HepG2 (cell line): ENCODE measurements at regions not wholly inside any gene's neighbourhood (a gene's known extent, or its start where the extent isn't known, plus 50 kb on each side); places are given as distances from the start of the nearest gene placed in this dataset.

Experiments
- ATAC-seq: fragments of 200-7000 bp; cut with Tn5 transposase; 3 replicates; pipeline ENCODE4 v1.9.1; 2020; ENCODE audit warnings: mild to moderate bottlenecking, moderate library complexity
- BruUV-seq: library from RNA; stranded (reverse); fragments of 400-500 nt; replicated peaks from 2 replicates; lab custom pipeline; 2021; lab: Mats Ljungman, UMichigan
- CTCF ChIA-PET: fragments of 300-600 bp; formaldehyde crosslinking; extraction: SDS; loops from one replicate; lab custom pipeline; 2021; ENCODE audit warnings: low total read pairs, inconsistent platforms, low intra/inter-chr PET ratio; lab: Yijun Ruan, JAX
- POLR2A ChIA-PET: fragments of 350-600 bp; sonication (Branson Sonifier 250); formaldehyde crosslinking; loops from one replicate; lab custom pipeline; 2020; ENCODE audit warnings: antibody characterized with exemption, inconsistent platforms; lab: Yijun Ruan, JAX
- DNase-seq: peaks from one replicate; pipeline ENCODE4 v3.0.0-alpha.2; 2015; ENCODE audit warnings: low spot score
- FAIRE-seq: peaks from 3 replicates; lab custom pipeline; 2011; peaks lifted over from hg19 to GRCh38; lab: Jason Lieb, UNC
- H2AFZ ChIP-seq: one replicate; pipeline ENCODE4 v1.6.1; 2011; ENCODE audit warnings: low read length, inconsistent platforms
- H3K27ac ChIP-seq: fragments of 300-600 bp; 3 replicates; pipeline ENCODE4 v1.8.0; 2011; ENCODE audit warnings: mixed run types, mild to moderate bottlenecking, mixed read lengths, low read length, inconsistent platforms; ENCODE audit not compliant: insufficient read depth; ENCODE audit errors: extremely low read length
- H3K27me3 ChIP-seq, 2 experiments: fragments of 200-600 bp in 1 of 2; 2 replicates in 1 of 2; 3 replicates in 1 of 2; pipeline versions ENCODE4 v1.6.0 to v1.8.0; 2011; ENCODE audit warnings: low read length in 2 of 2, mild to moderate bottlenecking in 2 of 2, moderate library complexity in 2 of 2, inconsistent platforms in 1 of 2; ENCODE audit not compliant: insufficient read depth in 2 of 2, control insufficient read depth in 1 of 2
- H3K36me3 ChIP-seq, 2 experiments: fragments of 200-600 bp in 1 of 2; replicated peaks in 1 of 2; 2 replicates in 1 of 2; 3 replicates in 1 of 2; pipeline versions ENCODE4 v1.5.1 to v1.8.0; 2011; ENCODE audit warnings: low read length in 2 of 2, inconsistent platforms in 1 of 2; ENCODE audit not compliant: insufficient read depth in 2 of 2, control insufficient read depth in 1 of 2
- H3K4me1 ChIP-seq: 2 replicates; pipeline ENCODE4 v1.5.1; 2012; ENCODE audit warnings: low read length, inconsistent platforms; ENCODE audit not compliant: insufficient read depth
- H3K4me2 ChIP-seq: 2 replicates; pipeline ENCODE4 v1.6.0; 2011; ENCODE audit warnings: low read depth, low read length, inconsistent platforms
- H3K4me3 ChIP-seq, 3 experiments: fragments of 200-600 bp in 1 of 3; sonication (generic), shearing (Covaris generic) in 1 of 3; replicated peaks in 1 of 3; 2 replicates each; pipeline ENCODE4 v1.5.1; 2011 to 2016; ENCODE audit warnings: low read length in 3 of 3, inconsistent platforms in 2 of 3, low read depth in 2 of 3, mild to moderate bottlenecking in 2 of 3, control low read depth in 1 of 3, mixed read lengths in 1 of 3; ENCODE audit not compliant: insufficient read depth in 1 of 3
- H3K79me2 ChIP-seq: one replicate; pipeline ENCODE4 v1.6.1; 2011; ENCODE audit warnings: low read length, inconsistent platforms; ENCODE audit not compliant: insufficient read depth
- H3K9ac ChIP-seq: 2 replicates; pipeline ENCODE4 v1.6.0; 2011; ENCODE audit warnings: mild to moderate bottlenecking, low read depth, low read length, inconsistent platforms; ENCODE audit not compliant: insufficient read depth
- H3K9me3 ChIP-seq: 2 replicates; pipeline ENCODE4 v1.5.1; 2012; ENCODE audit warnings: mild to moderate bottlenecking, low read length
- H4K20me1 ChIP-seq: 2 replicates; pipeline ENCODE4 v1.6.0; 2011; ENCODE audit warnings: inconsistent platforms, mild to moderate bottlenecking, low read length, moderate library complexity; ENCODE audit not compliant: insufficient read depth
- BHLHE40 ChIP-seq: IDR thresholded peaks from 2 replicates; pipeline ENCODE4 v1.6.1; 2011; ENCODE audit warnings: low read length, improper control_type of control experiment
- EZH2 ChIP-seq: conservative IDR thresholded peaks from 2 replicates; pipeline ENCODE4 v1.6.1; 2012; ENCODE audit warnings: mild to moderate bottlenecking, low read depth, low read length, moderate library complexity
- GTF3A ChIP-seq: sonication (generic); formaldehyde crosslinking; conservative IDR thresholded peaks from 2 replicates; pipeline ENCODE4 v1.4.0; 2020; ENCODE audit warnings: mild to moderate bottlenecking, missing genetic modification reagents
- HCFC1 ChIP-seq: fragments of 150-350 bp; IDR thresholded peaks from 2 replicates; pipeline ENCODE4 v1.6.1; 2014; ENCODE audit warnings: low read depth, low read length
- HOXA5 ChIP-seq: sonication (generic); formaldehyde crosslinking; IDR thresholded peaks from 2 replicates; pipeline ENCODE4 v1.4.0; 2020; ENCODE audit warnings: missing genetic modification reagents
- KDM6A ChIP-seq: IDR thresholded peaks from 2 replicates; pipeline ENCODE4 v1.6.1; 2016; ENCODE audit warnings: low read depth
- MIER2 ChIP-seq: IDR thresholded peaks from 2 replicates; pipeline ENCODE4 v1.6.1; 2016; ENCODE audit warnings: missing biosample characterization, missing genetic modification reagents
- NPAS2 ChIP-seq: sonication (generic); formaldehyde crosslinking; IDR thresholded peaks from 2 replicates; pipeline ENCODE4 v1.8.0; 2022; ENCODE audit warnings: mild to moderate bottlenecking, missing genetic modification reagents, borderline replicate concordance
- RCOR2 ChIP-seq: IDR thresholded peaks from 2 replicates; pipeline ENCODE4 v1.6.1; 2016; ENCODE audit warnings: missing biosample characterization, missing genetic modification reagents
- TOPORS ChIP-seq: sonication (generic); formaldehyde crosslinking; IDR thresholded peaks from 2 replicates; pipeline ENCODE4 v1.8.0; 2023; ENCODE audit warnings: mild to moderate bottlenecking, missing genetic modification reagents
- YEATS4 ChIP-seq: sonication (generic); formaldehyde crosslinking; IDR thresholded peaks from 2 replicates; pipeline ENCODE4 v1.4.0; 2020; ENCODE audit warnings: missing genetic modification reagents, borderline replicate concordance
- ZNF564 ChIP-seq: sonication (generic); formaldehyde crosslinking; IDR thresholded peaks from 2 replicates; pipeline ENCODE4 v1.8.1; 2023; ENCODE audit warnings: mild to moderate bottlenecking, missing genetic modification reagents
- WGBS: methylation state at CpG from one replicate; pipeline ENCODE4 v1.1.6; 2017; ENCODE audit warnings: low lambda C conversion rate; 5-methylcytosine and 5-hydroxymethylcytosine counted together
- in situ Hi-C: cut with HindIII; loops from 2 replicates; pipeline ENCODE4 v1.10.0; 2017; ENCODE audit warnings: low pct_unique_long_range_greater_than_20kb; ENCODE audit not compliant: extremely low pct_ligation_motif_present
- intact Hi-C: fragments of 100-400 bp; cut with micrococcal nuclease; formaldehyde crosslinking; loops from one replicate; pipeline ENCODE4 v1.10.0; 2022; ENCODE audit not compliant: unreplicated experiment
- TF ChIP-seq, protein P1 (sequence below): sonication (generic); formaldehyde crosslinking; IDR thresholded peaks from 2 replicates; pipeline ENCODE4 v1.5.1; 2020; ENCODE audit warnings: mild to moderate bottlenecking, missing genetic modification reagents
- TF ChIP-seq, protein P2 (sequence below): sonication (generic); formaldehyde crosslinking; IDR thresholded peaks from 2 replicates; pipeline ENCODE4 v1.4.0; 2020; ENCODE audit warnings: missing genetic modification reagents, borderline replicate concordance

DNA sequence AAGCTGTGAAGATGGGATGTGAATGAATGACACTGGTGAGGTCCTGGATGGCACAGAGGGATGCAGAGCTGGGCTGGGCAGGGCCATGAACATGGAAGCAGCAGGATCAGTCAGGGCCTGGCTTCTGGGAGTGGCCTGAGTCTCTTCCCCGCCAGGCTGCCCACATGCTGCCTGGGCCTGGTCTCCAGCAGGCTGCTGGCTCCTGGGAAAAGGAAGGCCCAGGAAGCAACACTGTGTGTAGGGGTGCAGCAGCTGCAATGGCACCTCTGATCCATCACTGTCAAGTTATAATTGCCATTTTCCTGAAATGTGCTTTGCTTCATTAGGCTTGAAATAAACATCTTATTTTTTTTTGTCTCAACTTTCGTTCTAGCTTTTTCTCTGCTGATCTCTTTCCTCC, 260.2 kb upstream of the N4BP1 start:
- Histone ChIP-seq H3K4me3 (no peak overlapping the region), H3K27me3 (no peaks in the 10 kb centered on the region), H3K36me3 (no peaks in the 10 kb centered on the region), H2AFZ (no peak overlapping the region), H3K9me3 (no peaks in the 10 kb centered on the region), H3K4me1 (no peaks in the 10 kb centered on the region), H3K9ac (no peak overlapping the region), H3K27ac (no peak overlapping the region), H3K79me2 (no peaks in the 10 kb centered on the region), H4K20me1 (no peaks in the 10 kb centered on the region), H3K4me2 (no peak overlapping the region)
- DNase-seq: no peak
- 0% methylated on average over 2 of the region's 2 CpGs for WGBS
- no peak for ATAC-seq
- POLR2A ChIA-PET: no interaction called here
- CTCF ChIA-PET: no interaction called here
- TF ChIP-seq RCOR2 (CRISPR knock-in tag): no peak
- TF ChIP-seq TOPORS: no peak
- TF ChIP-seq BHLHE40: no peak
- TF ChIP-seq EZH2: no peak
- no peak for TF ChIP-seq NPAS2 (CRISPR knock-in tag)
- no peak for TF ChIP-seq KDM6A (CRISPR knock-in tag)
- TF ChIP-seq MIER2 (CRISPR knock-in tag): no peak
- TF ChIP-seq YEATS4 (CRISPR knock-in tag): no peak
- no peak for TF ChIP-seq GTF3A (CRISPR knock-in tag)
- no peak for TF ChIP-seq HOXA5
- no peak for TF ChIP-seq ZNF564 (CRISPR knock-in tag)
- intact Hi-C loops: no loop called here
- no peak for FAIRE-seq
- no TSS peak for BruUV-seq
- in situ Hi-C loops: no loop called here

DNA sequence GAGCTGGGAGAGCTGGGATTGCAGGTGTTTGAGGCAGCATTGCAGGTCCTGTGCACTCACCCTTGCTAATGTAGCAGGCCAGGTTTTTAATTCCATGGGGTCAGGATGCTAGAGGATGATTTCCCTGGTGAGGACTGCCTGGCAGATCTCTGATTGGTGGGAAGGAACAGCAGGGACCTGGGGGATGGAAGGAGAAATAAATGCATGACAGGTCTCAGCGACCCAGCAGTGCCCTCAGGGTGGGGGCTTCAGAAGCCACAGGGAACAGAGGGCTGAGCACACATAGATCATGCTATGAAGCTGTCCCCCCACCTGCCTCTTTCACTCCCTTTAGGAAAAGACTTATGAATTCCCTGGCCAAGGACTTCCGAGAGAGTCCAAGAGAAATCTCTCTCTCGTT, 255.5 kb upstream of the N4BP1 start:
- Histone ChIP-seq H3K27me3 (no peaks in the 10 kb centered on the region), H4K20me1 (no peaks in the 10 kb centered on the region), H3K27ac (no peak overlapping the region), H3K36me3 (no peaks in the 10 kb centered on the region), H3K79me2 (no peaks in the 10 kb centered on the region), H2AFZ (no peak overlapping the region), H3K4me1 (no peaks in the 10 kb centered on the region), H3K9ac (no peak overlapping the region), H3K9me3 (no peaks in the 10 kb centered on the region), H3K4me2 (no peak overlapping the region), H3K4me3 (no peak overlapping the region)
- FAIRE-seq: no peak
- 0% methylated on average over 3 of the region's 3 CpGs for WGBS
- BruUV-seq: no TSS peak
- no peak for ATAC-seq
- no peak for DNase-seq
- intact Hi-C loops: no loop called here
- ChIA-PET POLR2A (no interaction called here), CTCF (no interaction called here)
- in situ Hi-C loops: no loop called here
- TF ChIP-seq HCFC1: no peak
- TF ChIP-seq, protein P1, sequence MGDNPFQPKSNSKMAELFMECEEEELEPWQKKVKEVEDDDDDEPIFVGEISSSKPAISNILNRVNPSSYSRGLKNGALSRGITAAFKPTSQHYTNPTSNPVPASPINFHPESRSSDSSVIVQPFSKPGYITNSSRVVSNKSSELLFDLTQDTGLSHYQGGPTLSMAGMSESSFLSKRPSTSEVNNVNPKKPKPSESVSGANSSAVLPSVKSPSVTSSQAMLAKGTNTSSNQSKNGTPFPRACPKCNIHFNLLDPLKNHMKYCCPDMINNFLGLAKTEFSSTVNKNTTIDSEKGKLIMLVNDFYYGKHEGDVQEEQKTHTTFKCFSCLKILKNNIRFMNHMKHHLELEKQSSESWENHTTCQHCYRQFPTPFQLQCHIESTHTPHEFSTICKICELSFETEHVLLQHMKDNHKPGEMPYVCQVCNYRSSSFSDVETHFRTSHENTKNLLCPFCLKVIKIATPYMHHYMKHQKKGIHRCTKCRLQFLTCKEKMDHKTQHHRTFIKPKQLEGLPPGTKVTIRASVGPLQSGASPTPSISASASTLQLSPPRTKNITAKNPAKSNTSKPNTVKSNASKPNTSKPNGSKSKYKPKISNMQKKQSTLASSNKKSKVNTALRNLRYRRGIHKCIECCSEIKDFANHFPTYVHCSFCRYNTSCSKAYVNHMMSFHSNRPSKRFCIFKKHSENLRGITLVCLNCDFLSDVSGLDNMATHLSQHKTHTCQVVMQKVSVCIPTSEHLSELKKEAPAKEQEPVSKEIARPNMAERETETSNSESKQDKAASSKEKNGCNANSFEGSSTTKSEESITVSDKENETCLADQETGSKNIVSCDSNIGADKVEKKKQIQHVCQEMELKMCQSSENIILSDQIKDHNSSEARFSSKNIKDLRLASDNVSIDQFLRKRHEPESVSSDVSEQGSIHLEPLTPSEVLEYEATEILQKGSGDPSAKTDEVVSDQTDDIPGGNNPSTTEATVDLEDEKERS (CRISPR knock-in tag): no peak
- TF ChIP-seq, protein P2, sequence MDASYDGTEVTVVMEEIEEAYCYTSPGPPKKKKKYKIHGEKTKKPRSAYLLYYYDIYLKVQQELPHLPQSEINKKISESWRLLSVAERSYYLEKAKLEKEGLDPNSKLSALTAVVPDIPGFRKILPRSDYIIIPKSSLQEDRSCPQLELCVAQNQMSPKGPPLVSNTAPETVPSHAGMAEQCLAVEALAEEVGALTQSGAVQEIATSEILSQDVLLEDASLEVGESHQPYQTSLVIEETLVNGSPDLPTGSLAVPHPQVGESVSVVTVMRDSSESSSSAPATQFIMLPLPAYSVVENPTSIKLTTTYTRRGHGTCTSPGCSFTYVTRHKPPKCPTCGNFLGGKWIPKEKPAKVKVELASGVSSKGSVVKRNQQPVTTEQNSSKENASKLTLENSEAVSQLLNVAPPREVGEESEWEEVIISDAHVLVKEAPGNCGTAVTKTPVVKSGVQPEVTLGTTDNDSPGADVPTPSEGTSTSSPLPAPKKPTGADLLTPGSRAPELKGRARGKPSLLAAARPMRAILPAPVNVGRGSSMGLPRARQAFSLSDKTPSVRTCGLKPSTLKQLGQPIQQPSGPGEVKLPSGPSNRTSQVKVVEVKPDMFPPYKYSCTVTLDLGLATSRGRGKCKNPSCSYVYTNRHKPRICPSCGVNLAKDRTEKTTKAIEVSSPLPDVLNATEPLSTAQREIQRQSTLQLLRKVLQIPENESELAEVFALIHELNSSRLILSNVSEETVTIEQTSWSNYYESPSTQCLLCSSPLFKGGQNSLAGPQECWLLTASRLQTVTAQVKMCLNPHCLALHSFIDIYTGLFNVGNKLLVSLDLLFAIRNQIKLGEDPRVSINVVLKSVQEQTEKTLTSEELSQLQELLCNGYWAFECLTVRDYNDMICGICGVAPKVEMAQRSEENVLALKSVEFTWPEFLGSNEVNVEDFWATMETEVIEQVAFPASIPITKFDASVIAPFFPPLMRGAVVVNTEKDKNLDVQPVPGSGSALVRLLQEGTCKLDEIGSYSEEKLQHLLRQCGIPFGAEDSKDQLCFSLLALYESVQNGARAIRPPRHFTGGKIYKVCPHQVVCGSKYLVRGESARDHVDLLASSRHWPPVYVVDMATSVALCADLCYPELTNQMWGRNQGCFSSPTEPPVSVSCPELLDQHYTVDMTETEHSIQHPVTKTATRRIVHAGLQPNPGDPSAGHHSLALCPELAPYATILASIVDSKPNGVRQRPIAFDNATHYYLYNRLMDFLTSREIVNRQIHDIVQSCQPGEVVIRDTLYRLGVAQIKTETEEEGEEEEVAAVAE (CRISPR knock-in tag): no peak
